ENCODE measurements at regions not wholly inside any gene's neighbourhood (a gene's known extent, or its start where the extent isn't known, plus 50 kb on each side); places are given as distances from the start of the nearest gene placed in this dataset.
"Not testable (repeated sequence)": the region's sequence is repeated elsewhere in the genome, so short reads cannot be mapped to it uniquely, and the experiment has no call there.

- TF ChIP-seq, protein P1, sequence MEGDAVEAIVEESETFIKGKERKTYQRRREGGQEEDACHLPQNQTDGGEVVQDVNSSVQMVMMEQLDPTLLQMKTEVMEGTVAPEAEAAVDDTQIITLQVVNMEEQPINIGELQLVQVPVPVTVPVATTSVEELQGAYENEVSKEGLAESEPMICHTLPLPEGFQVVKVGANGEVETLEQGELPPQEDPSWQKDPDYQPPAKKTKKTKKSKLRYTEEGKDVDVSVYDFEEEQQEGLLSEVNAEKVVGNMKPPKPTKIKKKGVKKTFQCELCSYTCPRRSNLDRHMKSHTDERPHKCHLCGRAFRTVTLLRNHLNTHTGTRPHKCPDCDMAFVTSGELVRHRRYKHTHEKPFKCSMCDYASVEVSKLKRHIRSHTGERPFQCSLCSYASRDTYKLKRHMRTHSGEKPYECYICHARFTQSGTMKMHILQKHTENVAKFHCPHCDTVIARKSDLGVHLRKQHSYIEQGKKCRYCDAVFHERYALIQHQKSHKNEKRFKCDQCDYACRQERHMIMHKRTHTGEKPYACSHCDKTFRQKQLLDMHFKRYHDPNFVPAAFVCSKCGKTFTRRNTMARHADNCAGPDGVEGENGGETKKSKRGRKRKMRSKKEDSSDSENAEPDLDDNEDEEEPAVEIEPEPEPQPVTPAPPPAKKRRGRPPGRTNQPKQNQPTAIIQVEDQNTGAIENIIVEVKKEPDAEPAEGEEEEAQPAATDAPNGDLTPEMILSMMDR (IDR thresholded peaks at IDR 0.05) = not testable (repeated sequence)
- not testable (repeated sequence) for TF ChIP-seq POLR2A, EP300 (IDR thresholded peaks at IDR 0.05)
Measured at GRCh38 chr4:30124621-30125020, 595.5 kb upstream of the PCDH7 start.
